Fibroblast of lung (primary cell): ENCODE measurements at regions not wholly inside any gene's neighbourhood (a gene's known extent, or its start where the extent isn't known, plus 50 kb on each side); places are given as distances from the start of the nearest gene placed in this dataset.

Source experiments
- DNase-seq, 2 donors: peaks; one replicate each; pipeline versions ENCODE4 v3.0.0 to v3.0.0-alpha.2; 2010; ENCODE audit warnings: low read depth in 2 of 2
- H2AFZ ChIP-seq: 2 replicates; pipeline ENCODE4 v1.5.1; 2012; ENCODE audit warnings: low read length, control low read depth, inconsistent platforms
- H3K27ac ChIP-seq: 2 replicates; pipeline ENCODE4 v1.5.1; 2011; ENCODE audit warnings: low read length, control low read depth; ENCODE audit not compliant: insufficient read depth
- H3K27me3 ChIP-seq: 2 replicates; pipeline ENCODE4 v1.5.1; 2011; ENCODE audit warnings: mild to moderate bottlenecking, low read length; ENCODE audit not compliant: control insufficient read depth, insufficient read depth
- H3K36me3 ChIP-seq: 2 replicates; pipeline ENCODE4 v1.5.1; 2011; ENCODE audit warnings: low read length; ENCODE audit not compliant: control insufficient read depth, insufficient read depth
- H3K4me1 ChIP-seq: 2 replicates; pipeline ENCODE4 v1.5.1; 2011; ENCODE audit warnings: low read length; ENCODE audit not compliant: control insufficient read depth, insufficient read depth; ENCODE audit errors: extremely low read depth
- H3K4me2 ChIP-seq: 2 replicates; pipeline ENCODE4 v1.5.1; 2011; ENCODE audit warnings: low read length, control low read depth; ENCODE audit not compliant: insufficient read depth; ENCODE audit errors: extremely low read depth
- H3K4me3 ChIP-seq, 4 experiments: fragments of 200-600 bp in 1 of 4; sonication (generic) in 1 of 4; replicated peaks in 1 of 4; 2 replicates each; pipeline ENCODE4 v1.5.1; 2011 to 2016; ENCODE audit warnings: low read length in 4 of 4, low read depth in 3 of 4, mild to moderate bottlenecking in 3 of 4, control low read depth in 2 of 4, inconsistent platforms in 1 of 4, mixed read lengths in 1 of 4; ENCODE audit not compliant: insufficient read depth in 1 of 4; ENCODE audit errors: control extremely low read depth in 1 of 4
- H3K79me2 ChIP-seq: 2 replicates; pipeline ENCODE4 v1.5.1; 2012; ENCODE audit warnings: mild to moderate bottlenecking, low read length, inconsistent platforms; ENCODE audit not compliant: control insufficient read depth, insufficient read depth
- H3K9ac ChIP-seq: 2 replicates; pipeline ENCODE4 v1.5.1; 2011; ENCODE audit warnings: mild to moderate bottlenecking, low read length, control low read depth; ENCODE audit not compliant: insufficient read depth
- H3K9me3 ChIP-seq: 2 replicates; pipeline ENCODE4 v1.5.1; 2012; ENCODE audit warnings: low read depth, low read length; ENCODE audit not compliant: control insufficient read depth, insufficient read depth
- H4K20me1 ChIP-seq: 2 replicates; pipeline ENCODE4 v1.5.1; 2011; ENCODE audit warnings: low read length; ENCODE audit not compliant: control insufficient read depth, insufficient read depth; ENCODE audit errors: extremely low read depth
- CTCF ChIP-seq, 2 donors: IDR thresholded peaks in 1 of 2; conservative IDR thresholded peaks in 1 of 2; 1 replicate in 1 of 2; 2 replicates in 1 of 2; pipeline ENCODE4 v1.5.1; 2011 to 2012; ENCODE audit warnings: low read length in 2 of 2, control low read depth in 1 of 2, inconsistent platforms in 1 of 2, low read depth in 1 of 2, mild to moderate bottlenecking in 1 of 2
- EZH2 ChIP-seq: IDR thresholded peaks from 2 replicates; pipeline ENCODE4 v1.5.1; 2012; ENCODE audit warnings: low read length, control low read depth, mild to moderate bottlenecking; ENCODE audit errors: missing control alignments

- TF ChIP-seq EZH2 (no peak), CTCF (conservative IDR thresholded peaks at IDR 0.05 in 1 of 2, IDR thresholded peaks at IDR 0.05 in 1 of 2; ENCODE audit: low read depth in 1 of 2, low read length in 2 of 2) (no peak)
- Histone ChIP-seq H3K9me3 (no peaks in the 10 kb centered on the region), H3K27ac (no peak overlapping the region), H3K36me3 (no peaks in the 10 kb centered on the region), H3K27me3 (no peaks in the 10 kb centered on the region), H3K4me2 (no peak overlapping the region), H3K4me3 (no peak overlapping the region), H3K79me2 (no peaks in the 10 kb centered on the region), H4K20me1 (no peaks in the 10 kb centered on the region), H3K4me1 (no peaks in the 10 kb centered on the region), H3K9ac (no peak overlapping the region), H2AFZ (no peak overlapping the region)
- no peak for DNase-seq
Observed at GRCh38 chr20:40431112-40431511, 257.9 kb downstream of the MAFB start.

GRCh38 chr20:40427026-40427425, 262.0 kb downstream of the MAFB start:
- no peak for DNase-seq
- H3K79me2 ChIP-seq: no peaks in the 10 kb centered on the region
- no peak overlapping the region for H3K4me3 ChIP-seq
- H2AFZ ChIP-seq: no peak overlapping the region
- H3K27ac ChIP-seq: no peak overlapping the region
- no peaks in the 10 kb centered on the region for H4K20me1 ChIP-seq
- H3K9ac ChIP-seq: no peak overlapping the region
- no peaks in the 10 kb centered on the region for H3K4me1 ChIP-seq
- H3K36me3 ChIP-seq: no peaks in the 10 kb centered on the region
- TF ChIP-seq CTCF (conservative IDR thresholded peaks at IDR 0.05 in 1 of 2, IDR thresholded peaks at IDR 0.05 in 1 of 2; ENCODE audit: low read depth in 1 of 2, low read length in 2 of 2) (no peak), EZH2 (no peak)
- no peaks in the 10 kb centered on the region for H3K27me3 ChIP-seq
- H3K4me2 ChIP-seq: no peak overlapping the region
- H3K9me3 ChIP-seq: no peaks in the 10 kb centered on the region

DNA sequence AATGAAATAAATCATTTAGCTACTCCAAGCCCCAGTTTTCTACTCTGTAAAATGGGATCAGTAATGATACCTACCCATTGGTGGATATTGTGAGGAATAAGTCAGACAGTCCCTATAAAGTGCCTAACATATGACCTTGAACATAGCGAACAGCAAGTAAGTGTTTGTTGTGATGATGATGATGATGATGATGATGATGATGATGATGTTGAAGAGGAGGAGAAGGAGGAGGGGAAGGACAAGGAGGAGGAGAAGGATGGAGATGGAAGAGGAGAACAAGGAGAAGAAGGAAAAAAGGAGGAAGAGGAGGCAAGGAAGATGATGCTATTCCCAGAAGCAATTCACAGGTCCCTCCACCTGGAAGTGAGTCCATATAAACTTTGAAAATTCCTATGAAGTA, 264.3 kb downstream of the MAFB start:
- Histone ChIP-seq H3K9me3 (no peaks in the 10 kb centered on the region), H4K20me1 (no peaks in the 10 kb centered on the region), H3K79me2 (no peaks in the 10 kb centered on the region), H3K27me3 (no peaks in the 10 kb centered on the region), H3K36me3 (no peaks in the 10 kb centered on the region), H3K4me3 (no peak overlapping the region), H3K9ac (no peak overlapping the region), H2AFZ (no peak overlapping the region), H3K4me2 (no peak overlapping the region), H3K27ac (no peak overlapping the region), H3K4me1 (no peaks in the 10 kb centered on the region)
- no peak for DNase-seq
- TF ChIP-seq CTCF (conservative IDR thresholded peaks at IDR 0.05 in 1 of 2, IDR thresholded peaks at IDR 0.05 in 1 of 2; ENCODE audit: low read depth in 1 of 2, low read length in 2 of 2) (no peak), EZH2 (no peak)
